ENCODE measurements at regions not wholly inside any gene's neighbourhood (a gene's known extent, or its start where the extent isn't known, plus 50 kb on each side); places are given as distances from the start of the nearest gene placed in this dataset.
"Not testable (repeated sequence)": the region's sequence is repeated elsewhere in the genome, so short reads cannot be mapped to it uniquely, and the experiment has no call there.

- no peaks in the 10 kb centered on the region for H3K9me3 ChIP-seq (ENCODE audit: control insufficient read depth in 2 of 2, insufficient read depth in 1 of 2, low read depth in 1 of 2, low read length in 1 of 2)
- 42 to 61% methylated on average over 2 of the region's 2 CpGs for WGBS, 2 donors
- H3K27me3 ChIP-seq (ENCODE audit: control insufficient read depth in 1 of 2, insufficient read depth in 2 of 2, low read length in 2 of 2), result no peaks in the 10 kb centered on the region
- H3K27ac ChIP-seq (ENCODE audit: low read depth in 2 of 2, low read length in 1 of 2), result no peak overlapping the region
- H3K36me3 ChIP-seq (ENCODE audit: control insufficient read depth in 2 of 2, insufficient read depth in 2 of 2, low read length in 1 of 2), result no peaks in the 10 kb centered on the region
- no peak overlapping the region for H3K4me3 ChIP-seq (ENCODE audit: low read depth in 1 of 2, low read length in 2 of 2)
- H3K4me1 ChIP-seq (ENCODE audit: control insufficient read depth in 2 of 2, insufficient read depth in 2 of 2, low read length in 1 of 2), result no peaks in the 10 kb centered on the region
Observed at GRCh38 chr16:26809461-26809860, 257.3 kb upstream of the C16orf82 start.

DNA sequence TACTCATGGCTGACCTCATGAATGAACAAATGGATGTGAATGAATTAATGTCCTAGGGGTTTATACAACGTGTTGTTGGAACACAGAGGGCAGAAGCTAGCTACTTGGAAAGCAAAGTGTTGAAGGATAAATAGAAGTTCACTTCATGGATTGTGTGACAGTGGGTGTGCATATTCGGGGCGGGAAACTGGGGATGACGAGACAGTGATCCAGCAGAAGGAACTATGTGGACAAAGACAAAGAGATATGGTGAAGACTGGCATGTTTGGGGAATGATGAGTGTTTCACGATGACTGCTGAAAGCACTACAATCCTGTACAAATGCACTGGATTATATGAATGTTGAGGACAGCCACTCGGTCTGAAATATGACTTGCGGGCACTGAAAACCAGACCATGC lies 250.5 kb upstream of the C16orf82 start:
- Histone ChIP-seq H3K4me3 (ENCODE audit: low read depth in 1 of 2, low read length in 2 of 2) (no peak overlapping the region), H3K27me3 (ENCODE audit: control insufficient read depth in 1 of 2, insufficient read depth in 2 of 2, low read length in 2 of 2) (no peaks in the 10 kb centered on the region), H3K9me3 (ENCODE audit: control insufficient read depth in 2 of 2, insufficient read depth in 1 of 2, low read depth in 1 of 2, low read length in 1 of 2) (peaks cover 0 to 2% of the 10 kb centered on the region in 2 donors), H3K27ac (ENCODE audit: low read depth in 2 of 2, low read length in 1 of 2) (no peak overlapping the region), H3K36me3 (ENCODE audit: control insufficient read depth in 2 of 2, insufficient read depth in 2 of 2, low read length in 1 of 2) (no peaks in the 10 kb centered on the region), H3K4me1 (ENCODE audit: control insufficient read depth in 2 of 2, insufficient read depth in 2 of 2, low read length in 1 of 2) (no peaks in the 10 kb centered on the region)
- 67 to 79% methylated on average over 5 to 7 of the region's 7 CpGs for WGBS, 2 donors

- H3K27ac ChIP-seq (ENCODE audit: low read depth in 2 of 2, low read length in 1 of 2), result no peak overlapping the region
- H3K4me3 ChIP-seq (ENCODE audit: low read depth in 1 of 2, low read length in 2 of 2), result no peak overlapping the region
- 66 to 73% methylated on average over 21 of the region's 21 CpGs for WGBS, 2 donors
- no peaks in the 10 kb centered on the region for H3K4me1 ChIP-seq (ENCODE audit: control insufficient read depth in 2 of 2, insufficient read depth in 2 of 2, low read length in 1 of 2)
- H3K36me3 ChIP-seq (ENCODE audit: control insufficient read depth in 2 of 2, insufficient read depth in 2 of 2, low read length in 1 of 2), result no peaks in the 10 kb centered on the region
- no peaks in the 10 kb centered on the region for H3K27me3 ChIP-seq (ENCODE audit: control insufficient read depth in 1 of 2, insufficient read depth in 2 of 2, low read length in 2 of 2)
- H3K9me3 ChIP-seq (ENCODE audit: control insufficient read depth in 2 of 2, insufficient read depth in 1 of 2, low read depth in 1 of 2, low read length in 1 of 2), result peaks cover 0 to 2% of the 10 kb centered on the region in 2 donors
Observed at GRCh38 chr16:26816885-26817571, 249.7 kb upstream of the C16orf82 start.

GRCh38 chr16:26818393-26818792 lies 248.3 kb upstream of the C16orf82 start:
- no peaks in the 10 kb centered on the region for H3K4me1 ChIP-seq (ENCODE audit: control insufficient read depth in 2 of 2, insufficient read depth in 2 of 2, low read length in 1 of 2)
- peaks cover 0 to 2% of the 10 kb centered on the region in 2 donors for H3K9me3 ChIP-seq (ENCODE audit: control insufficient read depth in 2 of 2, insufficient read depth in 1 of 2, low read depth in 1 of 2, low read length in 1 of 2)
- H3K27ac ChIP-seq (ENCODE audit: low read depth in 2 of 2, low read length in 1 of 2), result no peak overlapping the region
- H3K4me3 ChIP-seq (ENCODE audit: low read depth in 1 of 2, low read length in 2 of 2), result no peak overlapping the region
- H3K36me3 ChIP-seq (ENCODE audit: control insufficient read depth in 2 of 2, insufficient read depth in 2 of 2, low read length in 1 of 2), result no peaks in the 10 kb centered on the region
- WGBS, 2 donors, result 91% methylated on average over 2 of the region's 2 CpGs
- no peaks in the 10 kb centered on the region for H3K27me3 ChIP-seq (ENCODE audit: control insufficient read depth in 1 of 2, insufficient read depth in 2 of 2, low read length in 2 of 2)

DNA sequence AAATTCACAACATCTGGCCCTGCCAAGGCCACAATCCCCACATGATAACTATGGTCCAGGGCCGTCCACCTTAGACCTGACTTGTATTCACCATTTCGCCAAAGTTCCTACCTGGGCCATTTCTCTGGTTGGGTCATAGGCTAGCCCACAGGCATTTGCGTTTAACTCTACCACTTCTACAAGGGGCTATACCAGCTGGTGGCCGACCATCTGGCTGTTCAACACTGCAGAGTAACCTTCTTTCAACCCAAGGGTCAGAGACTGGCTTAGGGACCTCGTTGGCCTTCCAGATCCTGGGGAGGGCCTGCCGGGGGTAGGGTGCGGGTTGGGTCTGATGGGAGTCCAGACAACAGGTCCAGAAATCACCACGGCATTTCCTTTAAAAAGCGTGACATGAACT lies 242.3 kb upstream of the C16orf82 start:
- Histone ChIP-seq H3K27ac (ENCODE audit: low read depth in 2 of 2, low read length in 1 of 2) (no peak overlapping the region), H3K27me3 (ENCODE audit: control insufficient read depth in 1 of 2, insufficient read depth in 2 of 2, low read length in 2 of 2) (no peaks in the 10 kb centered on the region), H3K36me3 (ENCODE audit: control insufficient read depth in 2 of 2, insufficient read depth in 2 of 2, low read length in 1 of 2) (no peaks in the 10 kb centered on the region), H3K4me3 (ENCODE audit: low read depth in 1 of 2, low read length in 2 of 2) (no peak overlapping the region), H3K4me1 (ENCODE audit: control insufficient read depth in 2 of 2, insufficient read depth in 2 of 2, low read length in 1 of 2) (peaks cover 0 to 2% of the 10 kb centered on the region in 2 donors), H3K9me3 (ENCODE audit: control insufficient read depth in 2 of 2, insufficient read depth in 1 of 2, low read depth in 1 of 2, low read length in 1 of 2) (no peaks in the 10 kb centered on the region)
- 76 to 79% methylated on average over 9 of the region's 9 CpGs for WGBS, 2 donors

DNA sequence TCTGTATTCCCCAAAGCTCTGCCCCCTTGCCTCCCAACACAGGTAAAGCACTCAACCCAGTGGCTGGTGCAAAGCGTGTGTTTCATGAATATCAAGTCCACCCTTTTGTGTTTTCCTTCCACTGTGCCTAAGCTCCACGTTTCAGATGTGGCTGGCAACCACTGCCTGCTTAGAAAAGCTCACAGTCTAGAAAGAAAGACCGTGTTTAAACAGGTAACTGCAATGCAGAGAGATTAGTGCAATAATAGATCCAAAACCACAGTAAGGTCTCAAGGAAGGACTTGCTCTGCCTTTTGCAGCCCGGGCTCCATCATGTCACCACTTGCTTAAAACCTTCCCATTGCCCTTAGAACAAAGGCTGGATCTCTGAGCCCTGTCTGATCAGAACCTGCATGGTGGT lies 240.2 kb upstream of the C16orf82 start:
- Histone ChIP-seq H3K9me3 (ENCODE audit: control insufficient read depth in 2 of 2, insufficient read depth in 1 of 2, low read depth in 1 of 2, low read length in 1 of 2) (no peaks in the 10 kb centered on the region), H3K4me3 (ENCODE audit: low read depth in 1 of 2, low read length in 2 of 2) (no peak overlapping the region), H3K27ac (ENCODE audit: low read depth in 2 of 2, low read length in 1 of 2) (peak overlapping the region; percentile 22 to 28), H3K27me3 (ENCODE audit: control insufficient read depth in 1 of 2, insufficient read depth in 2 of 2, low read length in 2 of 2) (no peaks in the 10 kb centered on the region), H3K4me1 (ENCODE audit: control insufficient read depth in 2 of 2, insufficient read depth in 2 of 2, low read length in 1 of 2) (peaks cover 0 to 2% of the 10 kb centered on the region in 2 donors), H3K36me3 (ENCODE audit: control insufficient read depth in 2 of 2, insufficient read depth in 2 of 2, low read length in 1 of 2) (no peaks in the 10 kb centered on the region)
- 38 to 50% methylated on average over 4 of the region's 4 CpGs for WGBS, 2 donors

GRCh38 chr16:26827386-26827785 lies 239.3 kb upstream of the C16orf82 start:
- Histone ChIP-seq H3K27ac (ENCODE audit: low read depth in 2 of 2, low read length in 1 of 2) (no peak overlapping the region), H3K27me3 (ENCODE audit: control insufficient read depth in 1 of 2, insufficient read depth in 2 of 2, low read length in 2 of 2) (no peaks in the 10 kb centered on the region), H3K9me3 (ENCODE audit: control insufficient read depth in 2 of 2, insufficient read depth in 1 of 2, low read depth in 1 of 2, low read length in 1 of 2) (no peaks in the 10 kb centered on the region), H3K4me3 (ENCODE audit: low read depth in 1 of 2, low read length in 2 of 2) (no peak overlapping the region), H3K4me1 (ENCODE audit: control insufficient read depth in 2 of 2, insufficient read depth in 2 of 2, low read length in 1 of 2) (peaks cover 0 to 2% of the 10 kb centered on the region in 2 donors), H3K36me3 (ENCODE audit: control insufficient read depth in 2 of 2, insufficient read depth in 2 of 2, low read length in 1 of 2) (no peaks in the 10 kb centered on the region)
- 78 to 90% methylated on average over 4 of the region's 4 CpGs for WGBS, 2 donors

DNA sequence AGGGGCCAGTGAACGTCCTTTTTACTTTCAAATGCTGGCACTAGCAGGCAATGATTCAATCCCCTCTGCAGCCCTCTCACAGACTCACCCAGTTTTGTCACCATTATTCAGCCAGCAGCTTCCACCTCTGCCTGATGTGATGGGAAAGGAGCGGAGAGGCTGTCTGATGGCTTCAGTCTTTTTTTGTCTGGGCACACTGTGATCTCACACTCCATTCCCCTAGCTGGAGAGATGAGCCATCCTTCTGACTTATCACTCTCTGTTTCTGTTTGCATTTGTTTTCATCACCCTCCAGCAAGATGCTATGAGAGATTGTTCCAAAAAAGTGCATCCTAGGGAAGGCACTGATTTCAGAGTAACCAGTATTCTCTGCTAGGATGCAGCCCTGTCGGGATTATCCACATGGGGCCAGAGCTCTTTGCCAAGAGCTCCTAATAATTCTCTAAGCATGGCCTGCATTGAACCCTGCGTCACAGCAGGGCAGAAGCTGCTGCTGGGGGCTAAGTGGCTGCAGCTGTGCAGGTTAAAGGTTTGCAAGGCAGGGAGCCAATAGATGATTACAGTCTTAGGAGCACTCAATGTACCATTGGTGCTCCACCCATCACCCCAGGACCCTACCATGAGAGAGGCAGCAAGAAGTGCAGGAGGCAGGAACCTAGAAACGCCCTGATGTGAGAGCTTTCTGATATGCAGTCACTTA lies 236.1 kb upstream of the C16orf82 start:
- Histone ChIP-seq H3K4me3 (ENCODE audit: low read depth in 1 of 2, low read length in 2 of 2) (no peak overlapping the region), H3K4me1 (ENCODE audit: control insufficient read depth in 2 of 2, insufficient read depth in 2 of 2, low read length in 1 of 2) (peaks cover 0 to 2% of the 10 kb centered on the region in 2 donors), H3K9me3 (ENCODE audit: control insufficient read depth in 2 of 2, insufficient read depth in 1 of 2, low read depth in 1 of 2, low read length in 1 of 2) (no peaks in the 10 kb centered on the region), H3K27me3 (ENCODE audit: control insufficient read depth in 1 of 2, insufficient read depth in 2 of 2, low read length in 2 of 2) (no peaks in the 10 kb centered on the region), H3K27ac (ENCODE audit: low read depth in 2 of 2, low read length in 1 of 2) (no peak overlapping the region), H3K36me3 (ENCODE audit: control insufficient read depth in 2 of 2, insufficient read depth in 2 of 2, low read length in 1 of 2) (no peaks in the 10 kb centered on the region)
- WGBS, 2 donors, result 55 to 63% methylated on average over 5 of the region's 5 CpGs

DNA sequence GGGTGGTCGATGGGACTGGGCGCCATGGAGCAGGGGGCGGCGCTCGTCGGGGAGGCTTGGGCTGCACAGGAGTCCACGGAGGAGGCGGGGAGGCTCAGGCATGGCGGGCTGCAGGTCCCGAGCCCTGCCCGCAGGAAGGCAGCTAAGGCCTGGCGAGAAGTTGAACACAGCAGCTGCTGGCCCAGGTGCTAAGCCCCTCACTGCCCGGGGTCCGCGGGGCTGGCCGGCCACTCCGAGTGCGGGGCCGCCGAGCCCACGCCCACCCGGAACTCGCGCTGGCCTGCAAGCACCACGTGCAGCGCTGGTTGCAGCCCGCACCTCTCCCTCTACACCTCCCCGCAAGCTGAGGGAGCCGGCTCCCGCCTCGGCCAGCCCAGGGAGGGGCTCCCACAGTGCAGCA lies 230.6 kb upstream of the C16orf82 start:
- not testable (repeated sequence) for H3K36me3 ChIP-seq (ENCODE audit: control insufficient read depth in 2 of 2, insufficient read depth in 2 of 2, low read length in 1 of 2); H3K9me3 ChIP-seq (ENCODE audit: control insufficient read depth in 2 of 2, insufficient read depth in 1 of 2, low read depth in 1 of 2, low read length in 1 of 2); H3K4me1 ChIP-seq (ENCODE audit: control insufficient read depth in 2 of 2, insufficient read depth in 2 of 2, low read length in 1 of 2); H3K27me3 ChIP-seq (ENCODE audit: control insufficient read depth in 1 of 2, insufficient read depth in 2 of 2, low read length in 2 of 2); H3K27ac ChIP-seq (ENCODE audit: low read depth in 2 of 2, low read length in 1 of 2); H3K4me3 ChIP-seq (ENCODE audit: low read depth in 1 of 2, low read length in 2 of 2)
- 96 to 98% methylated on average over 27 to 31 of the region's 31 CpGs for WGBS, 2 donors

DNA sequence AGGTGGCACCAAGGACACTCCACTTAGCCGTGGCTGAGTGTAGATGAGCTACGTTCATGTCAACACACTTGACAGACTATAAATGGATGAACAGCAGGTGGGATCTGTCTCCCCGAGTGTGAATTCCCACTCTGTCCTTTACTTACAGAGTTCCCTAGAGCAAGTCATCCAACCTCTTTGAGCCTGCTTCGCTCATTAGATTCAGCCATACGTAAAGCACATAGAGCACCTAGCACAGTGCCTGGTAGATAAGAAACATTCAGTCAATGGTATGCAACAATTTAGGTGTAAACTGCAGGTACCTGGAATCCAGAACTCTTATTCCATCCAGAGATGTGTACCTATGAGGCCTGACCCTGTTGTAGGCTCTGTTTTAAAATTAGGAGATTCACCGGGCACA lies 227.8 kb upstream of the C16orf82 start:
- H3K4me3 ChIP-seq (ENCODE audit: low read depth in 1 of 2, low read length in 2 of 2), result no peak overlapping the region
- 78 to 80% methylated on average over 6 of the region's 6 CpGs for WGBS, 2 donors
- H3K4me1 ChIP-seq (ENCODE audit: control insufficient read depth in 2 of 2, insufficient read depth in 2 of 2, low read length in 1 of 2), result no peaks in the 10 kb centered on the region

More for the DNA sequence above, 227.8 kb upstream of the C16orf82 start:
- H3K27me3 ChIP-seq (ENCODE audit: control insufficient read depth in 1 of 2, insufficient read depth in 2 of 2, low read length in 2 of 2), result no peaks in the 10 kb centered on the region
- no peaks in the 10 kb centered on the region for H3K9me3 ChIP-seq (ENCODE audit: control insufficient read depth in 2 of 2, insufficient read depth in 1 of 2, low read depth in 1 of 2, low read length in 1 of 2)
- no peaks in the 10 kb centered on the region for H3K36me3 ChIP-seq (ENCODE audit: control insufficient read depth in 2 of 2, insufficient read depth in 2 of 2, low read length in 1 of 2)
- H3K27ac ChIP-seq (ENCODE audit: low read depth in 2 of 2, low read length in 1 of 2), result no peak overlapping the region
